ENCODE measurements at regions not wholly inside any gene's neighbourhood (a gene's known extent, or its start where the extent isn't known, plus 50 kb on each side); places are given as distances from the start of the nearest gene placed in this dataset.

GRCh38 chr10:108901781-108902618 lies 1021.3 kb downstream of the XPNPEP1 start:
- H3K9me3 ChIP-seq (ENCODE audit: control insufficient read depth in 4 of 4, low read length in 3 of 4): no peaks in the 10 kb centered on the region
- no peak overlapping the region for H3K27ac ChIP-seq (ENCODE audit: low read depth in 1 of 2, low read length in 2 of 2)
- H3K27me3 ChIP-seq (ENCODE audit: control insufficient read depth in 4 of 4, insufficient read depth in 4 of 4, low read length in 3 of 4): no peaks in the 10 kb centered on the region
- no peak overlapping the region for H3K4me3 ChIP-seq (ENCODE audit: low read depth in 1 of 3, low read length in 3 of 3)
- no peak for DNase-seq (ENCODE audit: low spot score)
- no peaks in the 10 kb centered on the region for H3K36me3 ChIP-seq (ENCODE audit: control insufficient read depth in 4 of 4, insufficient read depth in 3 of 4, low read depth in 1 of 4, low read length in 3 of 4)
- no peak overlapping the region for H3K9ac ChIP-seq (ENCODE audit: low read depth in 1 of 2, low read length in 2 of 2)
- H3K4me1 ChIP-seq (ENCODE audit: control insufficient read depth in 4 of 4, insufficient read depth in 4 of 4, low read length in 3 of 4): peaks cover 0 to 7% (median 4%) of the 10 kb centered on the region in 4 donors
- TF ChIP-seq TAF1 (conservative IDR thresholded peaks at IDR 0.05) (no peak), REST (IDR thresholded peaks at IDR 0.05) (no peak), FOXA1 (IDR thresholded peaks at IDR 0.05) (no peak), HNF4A (conservative IDR thresholded peaks at IDR 0.05) (no peak), NR2F2 (IDR thresholded peaks at IDR 0.05) (no peak)
- 80% methylated on average over 4 of the region's 4 CpGs for WGBS

GRCh38 chr10:108899670-108900069 lies 1023.6 kb downstream of the XPNPEP1 start:
- Histone ChIP-seq H3K4me1 (ENCODE audit: control insufficient read depth in 4 of 4, insufficient read depth in 4 of 4, low read length in 3 of 4) (peaks cover 0 to 5% (median 2%) of the 10 kb centered on the region in 4 donors), H3K27ac (ENCODE audit: low read depth in 1 of 2, low read length in 2 of 2) (no peak overlapping the region), H3K9me3 (ENCODE audit: control insufficient read depth in 4 of 4, low read length in 3 of 4) (no peaks in the 10 kb centered on the region), H3K9ac (ENCODE audit: low read depth in 1 of 2, low read length in 2 of 2) (no peak overlapping the region), H3K27me3 (ENCODE audit: control insufficient read depth in 4 of 4, insufficient read depth in 4 of 4, low read length in 3 of 4) (no peaks in the 10 kb centered on the region), H3K36me3 (ENCODE audit: control insufficient read depth in 4 of 4, insufficient read depth in 3 of 4, low read depth in 1 of 4, low read length in 3 of 4) (no peaks in the 10 kb centered on the region), H3K4me3 (ENCODE audit: low read depth in 1 of 3, low read length in 3 of 3) (no peak overlapping the region)
- 51% methylated on average over 3 of the region's 3 CpGs for WGBS
- no peak for TF ChIP-seq TAF1 (conservative IDR thresholded peaks at IDR 0.05)
- no peak for TF ChIP-seq JUND (IDR thresholded peaks at IDR 0.05)
- TF ChIP-seq ZBTB33 (IDR thresholded peaks at IDR 0.05): no peak
- TF ChIP-seq REST (IDR thresholded peaks at IDR 0.05): no peak
- TF ChIP-seq RAD21 (IDR thresholded peaks at IDR 0.05): no peak
- no peak for TF ChIP-seq HNF4G (IDR thresholded peaks at IDR 0.05)
- TF ChIP-seq NR2F2 (IDR thresholded peaks at IDR 0.05): no peak
- no peak for TF ChIP-seq HNF4A (conservative IDR thresholded peaks at IDR 0.05)
- TF ChIP-seq YY1 (IDR thresholded peaks at IDR 0.05): no peak
- TF ChIP-seq SP1 (IDR thresholded peaks at IDR 0.05): no peak
- TF ChIP-seq EGR1 (IDR thresholded peaks at IDR 0.05; ENCODE audit: low read depth in 2 of 2): no peak
- TF ChIP-seq GABPA (IDR thresholded peaks at IDR 0.05 in 1 of 2, conservative IDR thresholded peaks at IDR 0.05 in 1 of 2): no peak
- no peak for TF ChIP-seq MAX (IDR thresholded peaks at IDR 0.05)
- TF ChIP-seq RXRA (IDR thresholded peaks at IDR 0.05): no peak
- no peak for TF ChIP-seq FOXA2 (IDR thresholded peaks at IDR 0.05)
- TF ChIP-seq FOXA1 (IDR thresholded peaks at IDR 0.05): no peak
- DNase-seq (ENCODE audit: low spot score): no peak

All from liver (tissue), 7 donors.